Peyer's patch (tissue), 4 donors: ENCODE measurements at regions not wholly inside any gene's neighbourhood (a gene's known extent, or its start where the extent isn't known, plus 50 kb on each side); places are given as distances from the start of the nearest gene placed in this dataset.

Source experiments
- CTCF ChIP-seq, 6 experiments: fragments of 450-650 bp in 4 of 6; fragments of 200-600 bp in 2 of 6; sonication (generic) in 1 of 6; IDR thresholded peaks; one replicate each; pipeline ENCODE4 v1.5.1; 2017 to 2019; ENCODE audit warnings: antibody characterized with exemption in 6 of 6, mild to moderate bottlenecking in 3 of 6, moderate library complexity in 1 of 6
- POLR2A ChIP-seq, 2 donors: fragments of 450-650 bp; IDR thresholded peaks; one replicate each; pipeline ENCODE4 v1.5.1; 2017; ENCODE audit warnings: antibody characterized with exemption in 2 of 2, mild to moderate bottlenecking in 2 of 2, moderate library complexity in 2 of 2

GRCh38 chr1:59022199-59022598, 238.4 kb upstream of the JUN start:
- TF ChIP-seq CTCF (IDR thresholded peaks at IDR 0.05) = no peak
- no peak for TF ChIP-seq POLR2A (IDR thresholded peaks at IDR 0.05)
